ENCODE measurements at regions not wholly inside any gene's neighbourhood (a gene's known extent, or its start where the extent isn't known, plus 50 kb on each side); places are given as distances from the start of the nearest gene placed in this dataset.
A peak's percentile ranks its signal among the peaks of the same experiment; 100 is the strongest.

DNA sequence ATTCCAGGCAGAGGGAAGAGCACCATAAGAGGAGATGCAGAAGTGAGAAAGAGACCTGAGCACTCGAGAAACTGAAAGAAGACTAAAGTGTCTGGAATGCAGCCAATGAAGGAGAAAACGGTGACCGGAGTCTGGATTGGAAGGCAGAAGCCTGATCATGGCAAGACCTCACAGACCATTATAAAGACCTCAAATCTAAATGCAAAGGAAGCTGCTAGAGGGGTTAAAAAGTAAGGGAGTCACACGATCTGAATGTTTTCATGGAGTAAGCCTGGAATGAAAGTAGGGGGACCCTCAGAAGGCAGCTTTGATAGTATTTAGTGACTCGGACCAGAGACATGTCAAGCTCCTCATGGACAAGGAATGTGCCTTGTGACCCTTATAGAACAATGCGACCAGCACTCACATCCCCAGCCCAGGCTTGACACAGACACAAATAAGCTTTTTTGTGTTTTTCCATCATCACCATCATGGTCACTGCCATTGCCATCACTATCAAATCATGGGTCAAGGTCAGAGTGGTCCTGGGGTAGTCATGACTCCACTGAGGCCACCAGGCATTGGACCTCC, 183.6 kb downstream of the SEC16B start:
- DNase-seq (ENCODE audit: low spot score), result no peak

DNA sequence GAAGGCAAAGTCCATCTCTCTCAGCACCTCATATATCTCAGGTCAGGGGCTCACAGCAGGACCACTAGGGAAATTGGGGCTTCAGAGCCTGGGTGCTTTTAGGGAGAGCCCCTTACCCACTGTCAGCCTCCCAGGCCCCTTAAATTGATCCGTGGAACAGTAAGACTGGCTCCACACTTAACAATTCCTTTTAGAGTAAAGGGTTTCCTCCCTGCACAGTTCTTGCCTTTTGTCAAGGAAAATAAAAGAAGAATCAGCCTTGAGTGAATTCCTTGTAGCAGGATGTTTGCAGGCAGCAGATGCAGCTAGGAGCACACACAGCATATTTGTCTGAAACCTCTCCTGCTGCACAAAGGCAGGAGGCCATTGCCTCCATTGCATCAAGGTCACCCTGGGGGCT, 184.9 kb downstream of the SEC16B start:
- no peak for DNase-seq (ENCODE audit: low spot score)

- peak; percentile 5 for DNase-seq (ENCODE audit: low spot score)
Observed at GRCh38 chr1:177784409-177784808, 185.4 kb downstream of the SEC16B start.

DNA sequence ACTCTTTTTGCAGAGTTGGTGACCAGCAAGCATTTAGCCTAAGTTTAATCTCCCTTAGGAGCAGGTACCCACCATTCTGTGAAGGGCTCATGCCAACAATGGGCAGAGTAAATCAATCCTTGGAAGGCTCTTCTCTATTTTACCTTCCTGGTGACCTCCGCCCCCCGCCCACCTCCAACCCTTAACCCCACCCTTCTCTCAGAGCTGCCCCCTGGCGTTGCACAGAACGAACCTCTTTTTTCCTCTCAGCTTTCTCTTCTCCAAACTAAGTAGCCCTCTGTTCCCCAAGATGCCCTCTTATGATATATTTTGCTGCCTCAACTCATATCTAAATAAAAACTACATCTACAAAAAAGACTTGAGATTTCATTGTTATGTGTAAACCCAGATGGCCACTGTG, 186.8 kb downstream of the SEC16B start:
- no peak for DNase-seq (ENCODE audit: low spot score)

DNA sequence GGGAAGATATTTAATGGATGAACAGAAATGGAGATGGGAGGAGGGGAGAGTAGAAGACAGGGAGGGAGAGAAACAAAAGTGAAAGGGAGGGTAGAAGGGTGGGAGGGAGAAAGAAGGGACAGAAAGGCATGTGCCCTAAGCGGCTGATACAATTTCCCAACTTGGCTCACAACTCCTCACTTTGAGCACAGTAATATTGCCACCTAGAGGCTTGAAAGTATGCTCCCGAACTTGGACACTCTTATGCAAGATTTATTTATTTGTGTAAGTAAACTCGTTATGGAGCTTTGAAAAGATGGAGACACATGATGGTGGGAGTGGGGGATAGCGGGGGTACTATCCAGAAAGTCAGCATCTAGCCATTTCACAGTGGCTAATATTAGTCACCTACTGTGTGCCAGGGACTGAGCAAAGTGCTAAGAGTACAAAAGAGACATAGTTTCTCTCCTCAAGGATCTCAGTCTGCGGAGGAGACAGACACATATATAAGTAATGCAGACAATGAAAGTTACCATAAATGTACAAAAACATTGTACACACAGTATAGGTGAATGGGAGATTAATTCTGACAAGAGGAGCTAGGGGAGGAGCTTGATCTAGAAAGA, 189.7 kb downstream of the SEC16B start:
- peak; percentile 44 for DNase-seq (ENCODE audit: low spot score)

DNA sequence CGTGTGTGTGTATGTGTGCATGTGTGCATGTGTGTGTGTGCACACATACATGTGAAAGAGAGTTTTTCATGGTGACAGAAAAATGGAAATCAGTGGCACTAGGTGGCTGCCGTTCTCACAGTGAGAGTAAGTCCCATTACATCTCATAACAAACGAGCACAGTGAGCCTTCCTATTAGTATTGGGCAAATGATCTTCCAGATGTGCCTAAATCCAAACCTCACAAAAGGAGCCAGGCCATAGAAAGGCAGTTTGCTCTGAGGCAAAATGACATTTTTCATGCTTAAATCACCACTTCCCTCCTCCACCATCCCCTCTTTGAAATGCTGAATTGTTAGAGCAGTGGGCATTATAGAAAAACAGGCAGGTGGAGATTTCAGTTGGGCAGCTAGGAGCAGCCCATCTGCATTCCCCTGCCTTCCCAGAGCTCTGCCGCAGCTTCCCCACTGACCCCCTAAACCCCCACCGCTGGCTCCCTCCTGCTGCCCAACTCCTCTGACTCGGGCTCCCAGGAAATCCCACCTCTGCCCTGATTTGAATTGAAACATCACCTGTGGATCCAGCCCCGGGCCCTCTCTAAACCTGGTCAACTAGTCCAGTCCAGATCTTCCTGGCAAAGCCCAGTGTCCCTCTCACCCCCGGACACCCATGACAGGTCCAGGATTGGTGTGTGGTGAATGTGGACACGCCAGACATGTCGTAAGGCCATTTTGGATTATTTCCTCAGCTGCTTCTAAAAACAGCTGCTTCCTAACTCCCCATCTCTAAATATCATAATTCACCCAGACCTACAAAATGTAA, 190.5 kb downstream of the SEC16B start:
- DNase-seq (ENCODE audit: low spot score), result no peak

GRCh38 chr1:177775924-177776323, 193.9 kb downstream of the SEC16B start:
- no peak for DNase-seq (ENCODE audit: low spot score)

GRCh38 chr1:177772386-177772960, 197.4 kb downstream of the SEC16B start:
- no peak for DNase-seq (ENCODE audit: low spot score)

DNA sequence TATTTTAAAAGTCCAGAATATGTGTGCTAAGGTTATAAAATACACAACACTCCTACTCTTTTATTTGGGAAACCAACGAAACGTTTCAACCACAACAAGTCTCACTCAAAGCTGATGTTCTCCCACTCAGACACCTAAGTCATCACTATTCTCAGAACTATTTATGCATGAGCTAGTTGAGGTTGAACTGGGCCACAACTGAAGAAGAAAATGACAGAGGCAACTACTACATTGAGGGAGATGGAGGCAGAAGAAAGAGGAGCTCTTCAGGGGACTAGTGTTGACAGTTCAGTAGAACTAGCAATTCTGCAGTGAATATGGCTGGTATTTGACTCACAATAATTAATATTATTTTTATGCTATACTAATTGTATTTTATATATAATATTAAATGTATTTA, 198.2 kb downstream of the SEC16B start:
- no peak for DNase-seq (ENCODE audit: low spot score)

- DNase-seq (ENCODE audit: low spot score), result no peak
Observed at GRCh38 chr1:177770096-177770495, 199.8 kb downstream of the SEC16B start.

DNA sequence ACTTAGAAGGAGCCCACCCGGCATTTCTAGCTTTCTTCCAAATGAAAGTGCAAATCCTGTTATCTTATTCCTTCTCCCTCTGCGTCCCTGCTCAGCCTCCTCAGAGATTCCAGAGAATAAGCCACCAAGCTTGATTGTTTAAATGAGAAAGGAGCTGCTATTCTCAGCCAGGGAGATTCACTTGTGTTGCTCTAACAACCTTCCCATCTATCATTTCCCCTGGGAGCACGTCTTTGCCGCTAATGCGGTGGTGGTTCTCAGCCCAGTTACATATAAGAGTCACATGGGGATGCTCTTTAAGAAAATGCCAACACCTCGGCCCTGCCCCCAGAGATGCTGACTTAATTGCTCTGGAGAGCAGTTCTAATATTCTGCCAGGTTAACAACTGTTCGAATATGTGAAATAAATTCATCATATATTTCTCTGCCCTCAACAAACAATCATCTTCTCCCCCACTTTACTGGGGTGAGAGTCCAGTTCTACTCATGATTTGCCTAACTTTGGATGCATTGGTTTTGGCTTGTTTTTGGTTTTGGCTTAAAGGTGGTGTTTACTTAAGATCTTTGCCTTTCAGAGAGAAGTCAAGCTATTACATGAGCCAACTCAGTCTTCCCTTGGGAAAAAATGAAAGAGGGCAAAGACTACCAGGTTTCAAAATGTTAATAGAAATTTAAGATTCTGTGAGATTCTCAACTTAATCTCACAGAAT, 213.9 kb downstream of the SEC16B start:
- no peak for DNase-seq (ENCODE audit: low spot score)

GRCh38 chr1:177754603-177755002, 215.3 kb downstream of the SEC16B start:
- no peak for DNase-seq (ENCODE audit: low spot score)

- DNase-seq (ENCODE audit: low spot score), result no peak
Observed at GRCh38 chr1:177753655-177754054, 216.2 kb downstream of the SEC16B start.

DNA sequence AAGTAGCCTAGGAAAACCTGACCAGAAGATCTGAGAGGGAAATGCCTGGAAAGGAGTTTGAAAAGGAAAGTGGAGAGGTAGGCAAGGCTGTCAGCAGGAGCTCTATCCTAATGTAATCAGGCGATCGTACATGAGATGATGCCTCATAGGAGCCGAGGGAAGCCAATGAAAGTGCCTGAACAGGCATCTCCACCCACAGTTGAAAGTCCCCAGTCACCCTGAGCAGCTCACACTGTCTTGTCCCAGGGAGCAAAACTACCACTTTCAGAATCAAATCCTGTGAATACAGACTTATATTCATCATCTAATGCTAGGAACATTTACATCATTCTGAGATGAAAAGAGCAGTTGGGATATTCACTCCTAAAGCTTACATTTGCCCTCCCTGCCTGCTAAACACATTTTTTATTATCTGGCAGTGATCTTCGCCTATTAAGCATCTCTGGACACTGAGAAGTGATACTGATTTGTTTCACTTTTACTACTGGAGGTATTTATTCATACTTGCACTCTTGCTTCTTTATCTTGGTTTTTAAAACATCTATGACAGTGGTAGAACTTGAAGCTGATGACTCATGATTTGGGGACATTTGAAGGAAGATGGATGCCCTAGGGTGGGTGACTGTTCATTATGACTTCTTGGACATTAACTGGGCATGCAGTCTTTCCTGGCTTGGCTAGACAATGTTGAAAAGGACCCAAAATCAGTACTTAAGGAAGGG, 221.6 kb downstream of the SEC16B start:
- DNase-seq (ENCODE audit: low spot score), result no peak

DNA sequence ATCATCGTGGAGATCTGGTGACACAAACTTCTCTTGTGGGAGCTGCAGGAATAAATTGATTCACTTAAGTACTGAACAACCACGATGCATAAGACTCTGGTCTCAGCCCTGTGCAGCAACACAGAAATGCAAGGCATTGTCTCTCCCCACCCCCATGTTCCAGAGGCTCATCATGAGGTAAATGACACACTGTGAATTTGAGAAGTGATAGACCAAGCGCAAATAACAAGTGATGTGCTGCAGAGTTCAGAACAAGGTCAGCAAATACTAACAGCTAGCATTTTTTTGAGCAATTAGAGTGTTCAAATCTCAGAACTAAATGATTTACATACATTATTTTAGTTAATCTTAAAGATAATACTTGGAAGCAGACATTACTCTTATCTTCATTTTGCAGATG, 223.7 kb downstream of the SEC16B start:
- no peak for DNase-seq (ENCODE audit: low spot score)

DNA sequence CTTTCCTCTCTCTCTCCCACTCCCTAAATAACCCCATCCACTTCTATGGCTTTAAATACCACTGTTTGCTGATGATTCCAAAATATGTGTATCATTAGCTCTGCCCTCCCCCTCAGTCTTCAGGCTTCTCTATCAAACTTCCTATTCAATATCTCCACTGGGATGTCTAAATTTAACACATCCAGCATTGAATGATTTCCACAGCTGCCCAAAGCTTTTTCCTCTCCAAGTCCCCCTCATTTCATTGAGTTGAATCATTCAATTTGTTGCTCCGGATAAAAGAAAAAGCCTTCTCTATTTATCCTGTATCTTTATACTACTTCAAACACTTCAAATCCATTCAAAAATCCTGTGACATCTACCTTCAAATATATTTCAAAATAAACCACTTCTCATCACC, 225.0 kb downstream of the SEC16B start:
- no peak for DNase-seq (ENCODE audit: low spot score)

DNA sequence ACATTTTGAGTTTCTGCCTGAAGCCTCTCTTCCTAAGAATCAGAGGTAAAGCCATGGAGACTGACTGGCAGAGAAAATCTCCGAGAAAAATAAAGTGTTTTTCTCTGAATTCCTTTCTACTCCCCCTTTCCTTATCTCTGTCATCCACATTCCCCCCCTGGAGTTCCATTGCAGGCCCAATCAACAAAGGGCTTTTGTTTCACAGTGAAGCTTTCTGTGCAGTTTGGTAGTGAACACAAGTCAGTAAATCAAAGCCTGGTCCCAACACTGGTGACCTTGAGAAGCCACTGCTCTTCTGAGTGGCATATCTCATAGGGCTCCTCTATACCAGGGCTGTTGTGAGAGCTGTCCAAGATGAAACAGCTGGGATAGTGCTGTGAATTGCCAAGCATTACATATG, 228.4 kb downstream of the SEC16B start:
- DNase-seq (ENCODE audit: low spot score), result no peak

GRCh38 chr1:177739780-177740179, 230.1 kb downstream of the SEC16B start:
- no peak for DNase-seq (ENCODE audit: low spot score)

DNA sequence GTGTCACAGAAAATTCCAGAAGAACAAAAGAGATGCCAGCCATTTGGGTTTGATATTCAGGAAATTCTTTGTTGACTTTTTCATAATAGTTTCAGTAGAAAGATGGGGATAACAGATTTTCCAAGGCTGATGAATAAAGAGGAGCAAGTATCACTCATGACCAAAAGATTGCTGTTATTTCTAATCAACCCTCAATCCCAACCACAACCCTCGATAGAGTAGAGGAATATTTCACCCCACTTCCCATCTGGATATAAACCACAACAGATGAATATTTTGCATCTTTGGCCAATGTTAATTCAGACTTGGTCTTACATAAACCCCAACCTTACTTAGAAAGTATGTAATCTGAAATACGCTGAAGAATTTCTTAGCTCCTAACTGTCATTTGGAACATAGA, 232.4 kb downstream of the SEC16B start:
- no peak for DNase-seq (ENCODE audit: low spot score)

DNA sequence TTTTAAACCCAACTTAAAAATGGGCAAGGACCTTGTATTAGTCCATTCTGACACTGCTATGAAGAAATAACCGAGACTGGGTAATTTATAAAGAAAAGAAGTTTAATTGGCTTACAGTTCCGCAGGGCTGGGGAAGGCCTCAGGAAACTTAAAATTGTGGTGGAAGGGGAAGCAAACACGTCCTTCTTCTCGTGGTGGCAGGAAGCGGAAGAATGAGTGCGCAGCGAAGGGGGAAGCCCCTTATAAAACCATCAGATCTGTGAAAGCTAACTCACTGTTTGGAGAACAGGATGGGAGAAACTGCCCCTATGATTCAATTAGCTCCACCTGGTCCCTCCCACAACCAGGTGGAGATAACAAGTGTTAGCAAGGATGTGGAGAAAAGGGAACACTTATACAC, 237.7 kb downstream of the SEC16B start:
- DNase-seq (ENCODE audit: low spot score), result no peak

DNA sequence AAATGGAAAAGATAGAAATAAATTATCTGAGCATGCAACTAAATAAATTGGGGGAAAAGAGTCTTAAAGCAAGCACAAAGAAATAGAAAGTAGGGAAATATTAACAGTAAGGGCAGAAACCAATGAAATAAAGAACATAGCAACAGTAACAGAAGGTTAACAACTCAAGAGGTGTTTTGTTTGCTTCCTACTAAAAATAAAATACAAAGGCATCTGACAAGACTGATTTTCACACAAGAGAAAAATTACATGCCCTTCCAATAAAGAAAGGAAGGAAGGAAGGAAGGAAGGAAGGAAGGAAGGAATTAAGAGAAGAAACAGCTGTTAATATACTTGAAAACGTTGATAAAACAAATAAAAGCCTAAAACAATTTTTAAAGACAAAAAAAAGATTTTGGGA, 240.2 kb downstream of the SEC16B start:
- no peak for DNase-seq (ENCODE audit: low spot score)

DNA sequence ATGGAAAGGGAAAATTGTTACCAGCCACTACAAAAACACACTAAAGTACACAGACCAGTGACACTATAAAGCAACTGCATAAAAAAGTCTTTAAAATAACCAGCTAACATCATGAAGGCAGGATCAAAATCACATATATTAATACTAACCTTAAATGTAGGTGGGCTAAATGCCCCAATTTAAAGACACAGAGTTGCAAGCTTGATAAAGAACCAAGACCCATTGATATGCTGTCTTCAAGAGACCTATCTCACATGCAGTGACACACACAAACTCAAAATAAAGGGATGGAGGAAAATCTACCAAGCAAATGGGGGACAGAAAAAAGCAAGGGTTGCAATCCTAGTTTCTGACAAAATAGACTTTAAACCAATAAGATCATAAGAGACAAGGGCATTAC, 246.3 kb downstream of the SEC16B start:
- no peak for DNase-seq (ENCODE audit: low spot score)

Data from kidney capillary endothelial cell (primary cell).